A549 (cell line): ENCODE measurements at regions not wholly inside any gene's neighbourhood (a gene's known extent, or its start where the extent isn't known, plus 50 kb on each side); places are given as distances from the start of the nearest gene placed in this dataset.

Experiments
- ATAC-seq, 2 experiments: fragments of 200-7000 bp in 1 of 2; fragments of >200 bp in 1 of 2; cut with Nextera tagmentation in 1 of 2; cut with Tn5 transposase in 1 of 2; 3 replicates each; pipeline versions ENCODE4 v1.8.0 to v1.9.1; 2018 to 2020; ENCODE audit warnings: mild to moderate bottlenecking in 1 of 2, moderate library complexity in 1 of 2
- CTCF ChIA-PET: fragments of 300-600 bp; sonication (Branson Sonifier 250); formaldehyde crosslinking; extraction: SDS; loops from one replicate; lab custom pipeline; 2021; ENCODE audit warnings: antibody characterized with exemption, inconsistent platforms; lab: Yijun Ruan, JAX
- POLR2A ChIA-PET: fragments of 350-600 bp; formaldehyde crosslinking; extraction: SDS; loops from one replicate; lab custom pipeline; 2021; ENCODE audit warnings: antibody characterized with exemption, inconsistent platforms; lab: Yijun Ruan, JAX
- DNase-seq, 2 experiments: peaks; one replicate each; pipeline versions ENCODE4 v3.0.0 to v3.0.0-alpha.2; 2011 to 2016; ENCODE audit warnings: low read depth in 1 of 2, low spot score in 1 of 2
- FAIRE-seq: peaks from 2 replicates; lab custom pipeline; 2011; peaks lifted over from hg19 to GRCh38; lab: Jason Lieb, UNC
- H3K27ac ChIP-seq, 2 experiments: fragments of >200 bp; sonication (Bioruptor Twin); formaldehyde crosslinking; 3 replicates each; pipeline ENCODE4 v1.5.1; 2016 to 2017
- H3K4me1 ChIP-seq: fragments of >200 bp; sonication (Bioruptor Twin); formaldehyde crosslinking; 3 replicates; pipeline ENCODE4 v1.6.1; 2016
- H3K4me2 ChIP-seq: fragments of >200 bp; sonication (Bioruptor Twin); formaldehyde crosslinking; 3 replicates; pipeline ENCODE4 v1.6.1; 2016
- H3K4me3 ChIP-seq: fragments of >200 bp; sonication (Bioruptor Twin); formaldehyde crosslinking; 3 replicates; pipeline ENCODE4 v1.5.1; 2016
- H3K9me3 ChIP-seq: fragments of >200 bp; sonication (Bioruptor Twin); formaldehyde crosslinking; 3 replicates; pipeline ENCODE4 v1.6.1; 2016
- BHLHE40 ChIP-seq: IDR thresholded peaks from 2 replicates; pipeline ENCODE4 v1.6.1; 2012; ENCODE audit warnings: low read depth, low read length, inconsistent platforms
- CBX2 ChIP-seq: fragments of 200-600 bp; sonication (generic); IDR thresholded peaks from 2 replicates; pipeline ENCODE4 v1.6.1; 2016; ENCODE audit warnings: low read depth, mild to moderate bottlenecking, borderline replicate concordance
- CEBPB ChIP-seq, 2 experiments: fragments of >200 bp in 1 of 2; sonication (Bioruptor Twin) in 1 of 2; formaldehyde crosslinking in 1 of 2; IDR thresholded peaks; 2 replicates each; pipeline ENCODE4 v1.6.1; 2012 to 2016
- CHD2 ChIP-seq: fragments of 150-350 bp; IDR thresholded peaks from 2 replicates; pipeline ENCODE4 v1.6.1; 2014; ENCODE audit warnings: low read length; ENCODE audit not compliant: partially characterized antibody
- EHF ChIP-seq: fragments of 250-450 bp; sonication (Bioruptor Pico); IDR thresholded peaks from 2 replicates; pipeline ENCODE4 v1.5.0; 2020; ENCODE audit warnings: mild to moderate bottlenecking
- ELK1 ChIP-seq: fragments of 150-350 bp; IDR thresholded peaks from 2 replicates; pipeline ENCODE4 v1.6.1; 2014; ENCODE audit warnings: low read depth, mild to moderate bottlenecking, low read length
- ESRRA ChIP-seq: fragments of 150-350 bp; IDR thresholded peaks from 2 replicates; pipeline ENCODE4 v1.6.1; 2014; ENCODE audit warnings: mild to moderate bottlenecking, low read length, borderline replicate concordance
- HES2 ChIP-seq: fragments of >200 bp; sonication (Bioruptor Twin); formaldehyde crosslinking; IDR thresholded peaks from 2 replicates; pipeline ENCODE4 v1.6.1; 2016
- HEYL ChIP-seq: fragments of 250-450 bp; sonication (Bioruptor Pico); IDR thresholded peaks from 2 replicates; pipeline ENCODE4 v1.8.0; 2021; ENCODE audit warnings: mild to moderate bottlenecking, moderate library complexity
- HMGXB4 ChIP-seq: fragments of 250-450 bp; sonication (Bioruptor Pico); IDR thresholded peaks from 2 replicates; pipeline ENCODE4 v1.5.0; 2021; ENCODE audit warnings: mild to moderate bottlenecking, moderate library complexity, borderline replicate concordance
- HOXA7 ChIP-seq: fragments of 250-450 bp; sonication (Bioruptor Pico); IDR thresholded peaks from 2 replicates; pipeline ENCODE4 v1.5.0; 2020; ENCODE audit warnings: mild to moderate bottlenecking, moderate library complexity
- HOXB13 ChIP-seq: fragments of 250-450 bp; sonication (Bioruptor Pico); IDR thresholded peaks from 2 replicates; pipeline ENCODE4 v1.5.0; 2020; ENCODE audit warnings: low read depth, mild to moderate bottlenecking, moderate library complexity
- JUN ChIP-seq, 2 experiments: fragments of >200 bp; sonication (Bioruptor Twin); formaldehyde crosslinking; IDR thresholded peaks; 2 replicates in 1 of 2; 3 replicates in 1 of 2; pipeline ENCODE4 v1.6.1; 2016 to 2017
- JUNB ChIP-seq: fragments of >200 bp; sonication (Bioruptor Twin); formaldehyde crosslinking; IDR thresholded peaks from 2 replicates; pipeline ENCODE4 v1.6.1; 2016
- KDM1A ChIP-seq: fragments of 200-600 bp; sonication (generic); IDR thresholded peaks from 2 replicates; pipeline ENCODE4 v1.6.1; 2016; ENCODE audit warnings: low read depth, mild to moderate bottlenecking
- MAFK ChIP-seq: fragments of 450-650 bp; IDR thresholded peaks from 2 replicates; pipeline ENCODE4 v1.6.1; 2014; ENCODE audit not compliant: partially characterized antibody
- MYC ChIP-seq: IDR thresholded peaks from 2 replicates; pipeline ENCODE4 v1.6.1; 2012; ENCODE audit warnings: mild to moderate bottlenecking, inconsistent platforms, low read length, improper control_type of control experiment, borderline replicate concordance
- NFE2L2 ChIP-seq: fragments of 150-350 bp; conservative IDR thresholded peaks from 2 replicates; pipeline ENCODE4 v1.6.1; 2014; ENCODE audit warnings: low read length
- PBX3 ChIP-seq: IDR thresholded peaks from 2 replicates; pipeline ENCODE4 v1.6.1; 2012
- RCOR1 ChIP-seq: fragments of 150-350 bp; IDR thresholded peaks from 2 replicates; pipeline ENCODE4 v1.6.1; 2014; ENCODE audit warnings: antibody characterized with exemption, low read length, low read depth
- SMC3 ChIP-seq: fragments of >200 bp; sonication (Bioruptor Twin); formaldehyde crosslinking; IDR thresholded peaks from 3 replicates; pipeline ENCODE4 v1.6.1; 2018; ENCODE audit warnings: inconsistent platforms
- TP53 ChIP-seq: fragments of 250-450 bp; sonication (Bioruptor Pico); IDR thresholded peaks from 2 replicates; pipeline ENCODE4 v1.5.0; 2021; ENCODE audit warnings: mild to moderate bottlenecking, moderate library complexity
- ZC3H11A ChIP-seq: fragments of 450-650 bp; IDR thresholded peaks from 2 replicates; pipeline ENCODE4 v1.6.1; 2014; ENCODE audit warnings: antibody characterized with exemption, mild to moderate bottlenecking
- ZFP36 ChIP-seq: fragments of 450-650 bp; IDR thresholded peaks from 2 replicates; pipeline ENCODE4 v1.6.1; 2014; ENCODE audit warnings: borderline replicate concordance; ENCODE audit not compliant: partially characterized antibody
- WGBS: methylation state at CpG from one replicate; pipeline ENCODE4 v1.1.6; 2017; ENCODE audit errors: missing lambda C conversion rate; 5-methylcytosine and 5-hydroxymethylcytosine counted together

- H3K4me3 ChIP-seq = no peak overlapping the region
- H3K4me1 ChIP-seq = no peaks in the 10 kb centered on the region
- H3K4me2 ChIP-seq = no peak overlapping the region
- CTCF ChIA-PET = interaction anchor here (1.3 kb wide), 1 partner anchor 15 kb away, joined by 3 read pairs; no protein-coding TSS in a partner anchor
- ATAC-seq = no peak
- H3K27ac ChIP-seq = no peak overlapping the region
- POLR2A ChIA-PET = no interaction called here
- WGBS = 88% methylated on average over 1 of the region's 2 CpGs
- TF ChIP-seq CEBPB (IDR thresholded peaks at IDR 0.05) (no peak), HOXA7 (CRISPR knock-in tag) (no peak), KDM1A (no peak), HEYL (CRISPR knock-in tag) (no peak), ELK1 (no peak), SMC3 (no peak), MAFK (no peak)
- no peak for FAIRE-seq
- H3K9me3 ChIP-seq = no peaks in the 10 kb centered on the region
- DNase-seq = no peak
Measured at GRCh38 chr6:144986271-144986670, 701.1 kb downstream of the UTRN start.

GRCh38 chr6:144989319-144990107 lies 704.4 kb downstream of the UTRN start:
- no peak for DNase-seq
- CTCF ChIA-PET = no interaction called here
- no peak for FAIRE-seq

GRCh38 chr6:144990784-144991183 lies 705.6 kb downstream of the UTRN start:
- H3K27ac ChIP-seq = no peak overlapping the region
- ATAC-seq (no peak), DNase-seq (no peak), FAIRE-seq (no peak)
- H3K4me3 ChIP-seq = no peak overlapping the region
- 42% methylated on average over 3 of the region's 3 CpGs for WGBS
- POLR2A ChIA-PET = no interaction called here
- no peaks in the 10 kb centered on the region for H3K4me1 ChIP-seq
- H3K9me3 ChIP-seq = no peaks in the 10 kb centered on the region
- no peak overlapping the region for H3K4me2 ChIP-seq
- TF ChIP-seq SMC3 = no peak
- no peak for TF ChIP-seq EHF (CRISPR knock-in tag)
- TF ChIP-seq HOXA7 (CRISPR knock-in tag) = no peak
- no peak for TF ChIP-seq ELK1
- TF ChIP-seq ZFP36 = no peak
- TF ChIP-seq NFE2L2 = no peak
- TF ChIP-seq MYC = no peak
- TF ChIP-seq ESRRA = no peak
- no peak for TF ChIP-seq RCOR1
- TF ChIP-seq HES2 = no peak
- no peak for TF ChIP-seq HOXB13 (CRISPR knock-in tag)
- TF ChIP-seq CBX2 = no peak
- TF ChIP-seq JUN (IDR thresholded peaks at IDR 0.05) = no peak
- TF ChIP-seq CHD2 = no peak
- TF ChIP-seq BHLHE40 = no peak
- no peak for TF ChIP-seq ZC3H11A
- TF ChIP-seq TP53 = no peak
- TF ChIP-seq JUNB = no peak
- no peak for TF ChIP-seq HMGXB4 (CRISPR knock-in tag)
- CTCF ChIA-PET = interaction anchor here (1.1 kb wide), 1 partner anchor 24 kb away, joined by 3 read pairs; no protein-coding TSS in a partner anchor

More at GRCh38 chr6:144989319-144990107, 704.4 kb downstream of the UTRN start:
- no peak for ATAC-seq
- H3K4me2 ChIP-seq = no peak overlapping the region
- H3K4me1 ChIP-seq = no peaks in the 10 kb centered on the region
- TF ChIP-seq PBX3 = no peak
- 80% methylated on average over 5 of the region's 5 CpGs for WGBS
- H3K9me3 ChIP-seq = no peaks in the 10 kb centered on the region
- no peak overlapping the region for H3K27ac ChIP-seq
- POLR2A ChIA-PET = no interaction called here
- H3K4me3 ChIP-seq = no peak overlapping the region
